Subcutaneous abdominal adipose tissue (tissue), 5 donors: ENCODE measurements at regions not wholly inside any gene's neighbourhood (a gene's known extent, or its start where the extent isn't known, plus 50 kb on each side); places are given as distances from the start of the nearest gene placed in this dataset.
"Not testable (repeated sequence)": the region's sequence is repeated elsewhere in the genome, so short reads cannot be mapped to it uniquely, and the experiment has no call there.

Source experiments
- H3K27ac ChIP-seq: one replicate; pipeline ENCODE4 v1.7.0; 2013; ENCODE audit warnings: low read depth, mild to moderate bottlenecking, inconsistent platforms, low read length, moderate library complexity
- H3K27me3 ChIP-seq, 5 donors: one replicate each; pipeline ENCODE4 v1.7.0; 2013; ENCODE audit warnings: low read length in 5 of 5, inconsistent platforms in 1 of 5; ENCODE audit not compliant: control insufficient read depth in 5 of 5, insufficient read depth in 4 of 5
- H3K36me3 ChIP-seq, 5 donors: one replicate each; pipeline ENCODE4 v1.7.0; 2013; ENCODE audit warnings: low read length in 5 of 5; ENCODE audit not compliant: control insufficient read depth in 5 of 5, insufficient read depth in 5 of 5
- H3K4me1 ChIP-seq, 5 donors: one replicate each; pipeline ENCODE4 v1.7.0; 2013; ENCODE audit warnings: low read length in 5 of 5, mild to moderate bottlenecking in 3 of 5, moderate library complexity in 1 of 5; ENCODE audit not compliant: control insufficient read depth in 5 of 5, insufficient read depth in 5 of 5
- H3K4me3 ChIP-seq, 5 donors: one replicate each; pipeline ENCODE4 v1.7.0; 2013; ENCODE audit warnings: low read length in 5 of 5, low read depth in 1 of 5
- H3K9ac ChIP-seq, 5 donors: one replicate each; pipeline ENCODE4 v1.7.0; 2013; ENCODE audit warnings: low read length in 5 of 5, mild to moderate bottlenecking in 4 of 5, moderate library complexity in 3 of 5
- H3K9me3 ChIP-seq, 5 donors: one replicate each; pipeline ENCODE4 v1.7.0; 2013; ENCODE audit warnings: low read length in 5 of 5; ENCODE audit not compliant: control insufficient read depth in 5 of 5
- donor health status: healthy.
- donor health status: healthy.
- donor health status: healthy.
- donor health status: healthy.
- donor health status: healthy.

GRCh38 chr4:49153011-49153410, 166.9 kb downstream of the CWH43 start:
- not testable (repeated sequence) for H3K4me1 ChIP-seq, H3K36me3 ChIP-seq, H3K9ac ChIP-seq, H3K27me3 ChIP-seq, H3K27ac ChIP-seq
- Histone ChIP-seq H3K9me3 (peaks cover 0 to 83% (median 73%) of the 10 kb centered on the region in 5 donors), H3K4me3 (peak overlapping the region in 4 of 5 donors; percentile 3 to 43 (median 8))

GRCh38 chr4:49154308-49155103, 168.4 kb downstream of the CWH43 start:
- not testable (repeated sequence) for H3K27me3 ChIP-seq, H3K36me3 ChIP-seq, H3K9ac ChIP-seq, H3K4me1 ChIP-seq, H3K27ac ChIP-seq
- H3K4me3 ChIP-seq = peak overlapping the region in 3 of 5 donors; percentile 9 to 31 (median 20)
- H3K9me3 ChIP-seq = peaks cover 0 to 68% (median 64%) of the 10 kb centered on the region in 5 donors

DNA sequence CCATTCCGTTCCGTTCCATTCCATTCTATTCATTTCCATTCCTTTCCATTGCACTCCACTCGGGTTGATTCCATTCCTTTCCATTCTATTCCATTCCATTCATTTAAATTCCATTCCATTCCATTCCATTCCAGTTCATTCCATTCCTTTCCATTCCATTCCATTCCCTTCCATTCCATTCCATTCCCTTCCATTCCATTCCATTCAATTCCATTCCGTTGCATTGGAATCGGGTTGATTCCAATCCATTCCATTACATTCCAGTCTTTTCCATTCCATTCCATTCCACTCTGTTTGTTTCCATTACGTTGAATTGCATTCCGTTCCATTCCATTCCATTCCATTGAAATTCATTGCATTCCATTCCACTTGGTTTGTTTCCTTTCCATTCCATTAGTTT, 169.2 kb downstream of the CWH43 start:
- H3K4me3 ChIP-seq = peak overlapping the region in 3 of 5 donors; percentile 13 to 26 (median 20)
- H3K27me3 ChIP-seq, H3K9ac ChIP-seq, H3K36me3 ChIP-seq, H3K4me1 ChIP-seq, H3K27ac ChIP-seq: not testable (repeated sequence)
- H3K9me3 ChIP-seq = peaks cover 0 to 61% (median 57%) of the 10 kb centered on the region in 5 donors

DNA sequence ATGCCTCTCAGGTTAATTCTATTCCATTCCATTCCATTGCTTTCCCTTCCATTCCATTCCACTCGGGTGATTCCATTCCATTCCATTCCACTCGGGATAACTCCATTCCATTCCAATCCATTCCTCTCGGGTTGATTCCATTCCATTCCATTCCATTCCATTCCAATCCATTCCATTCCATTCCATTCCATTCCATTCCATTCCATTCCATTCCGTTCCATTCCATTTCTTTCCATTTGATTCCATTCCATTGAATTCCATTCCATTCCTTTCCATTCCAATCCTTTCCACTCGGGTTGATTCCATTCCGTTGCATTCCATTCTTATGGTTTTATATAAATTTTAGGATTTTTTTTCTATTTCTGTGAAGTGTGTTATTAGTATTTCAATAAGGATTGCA, 170.2 kb downstream of the CWH43 start:
- not testable (repeated sequence) for H3K36me3 ChIP-seq, H3K9ac ChIP-seq, H3K27me3 ChIP-seq, H3K4me1 ChIP-seq, H3K27ac ChIP-seq
- H3K9me3 ChIP-seq = peaks cover 0 to 50% (median 48%) of the 10 kb centered on the region in 5 donors
- H3K4me3 ChIP-seq = peak overlapping the region in 1 of 5 donors; percentile 17

GRCh38 chr4:49157630-49158029, 171.6 kb downstream of the CWH43 start:
- H3K4me1 ChIP-seq, H3K36me3 ChIP-seq, H3K27me3 ChIP-seq, H3K9ac ChIP-seq, H3K27ac ChIP-seq, H3K4me3 ChIP-seq: not testable (repeated sequence)
- peaks cover 0 to 41% (median 37%) of the 10 kb centered on the region in 5 donors for H3K9me3 ChIP-seq

- H3K4me1 ChIP-seq, H3K27me3 ChIP-seq, H3K36me3 ChIP-seq, H3K9ac ChIP-seq, H3K9me3 ChIP-seq, H3K27ac ChIP-seq: not testable (repeated sequence)
- peak overlapping the region in 1 of 5 donors; percentile 22 for H3K4me3 ChIP-seq
These were observed 175.1 kb downstream of the CWH43 start for GRCh38 chr4:49161111-49161541.

GRCh38 chr4:49164916-49165315, 178.8 kb downstream of the CWH43 start:
- H3K36me3 ChIP-seq, H3K9me3 ChIP-seq, H3K4me3 ChIP-seq, H3K27me3 ChIP-seq, H3K27ac ChIP-seq, H3K9ac ChIP-seq, H3K4me1 ChIP-seq: not testable (repeated sequence)

DNA sequence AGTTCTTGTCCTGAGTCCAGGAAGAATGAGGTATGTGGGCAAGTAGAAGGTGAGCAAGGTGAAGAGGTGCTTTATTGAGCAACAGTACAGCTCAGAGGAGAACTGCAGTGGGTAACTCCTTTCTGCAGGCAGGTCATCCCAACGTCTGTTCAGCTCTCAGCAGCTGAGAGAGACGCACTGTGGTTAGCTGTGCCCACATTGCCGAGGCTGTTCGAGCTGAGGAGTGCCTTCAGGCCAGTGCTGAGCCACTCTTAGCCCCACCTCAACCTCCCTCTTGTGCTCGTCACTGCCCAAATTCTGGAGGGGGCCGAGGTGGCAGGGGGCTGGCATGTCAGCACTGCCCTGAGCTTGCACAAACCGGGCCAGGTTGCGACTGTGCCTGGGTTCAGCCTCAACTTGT, 191.8 kb downstream of the CWH43 start:
- not testable (repeated sequence) for H3K27me3 ChIP-seq, H3K9me3 ChIP-seq, H3K4me1 ChIP-seq, H3K36me3 ChIP-seq, H3K9ac ChIP-seq, H3K27ac ChIP-seq, H3K4me3 ChIP-seq

GRCh38 chr4:49181088-49181487, 195.0 kb downstream of the CWH43 start:
- not testable (repeated sequence) for H3K27ac ChIP-seq, H3K9ac ChIP-seq, H3K27me3 ChIP-seq, H3K4me3 ChIP-seq, H3K36me3 ChIP-seq, H3K4me1 ChIP-seq, H3K9me3 ChIP-seq

GRCh38 chr4:49211396-49212194, 225.5 kb downstream of the CWH43 start:
- peaks cover 0 to 22% (median 0%) of the 10 kb centered on the region in 5 donors for H3K9me3 ChIP-seq
- H3K4me1 ChIP-seq, H3K27me3 ChIP-seq, H3K36me3 ChIP-seq, H3K4me3 ChIP-seq, H3K27ac ChIP-seq, H3K9ac ChIP-seq: not testable (repeated sequence)
